ENCODE measurements at regions not wholly inside any gene's neighbourhood (a gene's known extent, or its start where the extent isn't known, plus 50 kb on each side); places are given as distances from the start of the nearest gene placed in this dataset.

GRCh38 chr13:33616130-33616529 is 201.8 kb upstream of the RFC3 start:
- intact Hi-C loops (cut with micrococcal nuclease): no loop called here

- intact Hi-C loops (cut with micrococcal nuclease): no loop called here
These were observed 200.9 kb upstream of the RFC3 start for GRCh38 chr13:33617055-33617454.

- intact Hi-C loops (cut with micrococcal nuclease): no loop called here
These were observed 193.7 kb upstream of the RFC3 start for GRCh38 chr13:33624253-33624652.

- intact Hi-C loops (cut with micrococcal nuclease): no loop called here
These were observed 193.2 kb upstream of the RFC3 start for GRCh38 chr13:33624740-33625139.

- intact Hi-C loops (cut with micrococcal nuclease): no loop called here
These were observed 191.5 kb upstream of the RFC3 start for GRCh38 chr13:33626407-33626806.

- intact Hi-C loops (cut with micrococcal nuclease): no loop called here
These were observed 189.3 kb upstream of the RFC3 start for GRCh38 chr13:33628662-33629061.

GRCh38 chr13:33629605-33630360 is 188.2 kb upstream of the RFC3 start:
- intact Hi-C loops (cut with micrococcal nuclease): no loop called here

- intact Hi-C loops (cut with micrococcal nuclease): no loop called here
These were observed 184.0 kb upstream of the RFC3 start for GRCh38 chr13:33633701-33634545.

GRCh38 chr13:33634546-33634982 is 183.4 kb upstream of the RFC3 start:
- intact Hi-C loops (cut with micrococcal nuclease): no loop called here

GRCh38 chr13:33636243-33636642 is 181.7 kb upstream of the RFC3 start:
- intact Hi-C loops (cut with micrococcal nuclease): no loop called here

GRCh38 chr13:33636955-33637670 is 180.8 kb upstream of the RFC3 start:
- intact Hi-C loops (cut with micrococcal nuclease): no loop called here

GRCh38 chr13:33637978-33638743 is 179.8 kb upstream of the RFC3 start:
- intact Hi-C loops (cut with micrococcal nuclease): no loop called here

- intact Hi-C loops (cut with micrococcal nuclease): no loop called here
These were observed 178.8 kb upstream of the RFC3 start for GRCh38 chr13:33639158-33639557.

GRCh38 chr13:33639626-33640080 is 178.3 kb upstream of the RFC3 start:
- intact Hi-C loops (cut with micrococcal nuclease): no loop called here

GRCh38 chr13:33640832-33641231 is 177.1 kb upstream of the RFC3 start:
- intact Hi-C loops (cut with micrococcal nuclease): no loop called here

- intact Hi-C loops (cut with micrococcal nuclease): no loop called here
These were observed 175.4 kb upstream of the RFC3 start for GRCh38 chr13:33642374-33643065.

GRCh38 chr13:33644581-33645543 is 173.1 kb upstream of the RFC3 start:
- intact Hi-C loops (cut with micrococcal nuclease): no loop called here

GRCh38 chr13:33645591-33646554 is 172.1 kb upstream of the RFC3 start:
- intact Hi-C loops (cut with micrococcal nuclease): no loop called here

Measured in T-helper 2 cell treated with Interferon-gamma antibody and Interleukin-4, amounts not matched to agents 100 ng/mL and 5 ng/mL, for 36 hours (primary cell).